ENCODE measurements at regions not wholly inside any gene's neighbourhood (a gene's known extent, or its start where the extent isn't known, plus 50 kb on each side); places are given as distances from the start of the nearest gene placed in this dataset.

GRCh38 chr1:238252033-238252802, 361.5 kb upstream of the ZP4 start:
- TF ChIP-seq, protein P1, sequence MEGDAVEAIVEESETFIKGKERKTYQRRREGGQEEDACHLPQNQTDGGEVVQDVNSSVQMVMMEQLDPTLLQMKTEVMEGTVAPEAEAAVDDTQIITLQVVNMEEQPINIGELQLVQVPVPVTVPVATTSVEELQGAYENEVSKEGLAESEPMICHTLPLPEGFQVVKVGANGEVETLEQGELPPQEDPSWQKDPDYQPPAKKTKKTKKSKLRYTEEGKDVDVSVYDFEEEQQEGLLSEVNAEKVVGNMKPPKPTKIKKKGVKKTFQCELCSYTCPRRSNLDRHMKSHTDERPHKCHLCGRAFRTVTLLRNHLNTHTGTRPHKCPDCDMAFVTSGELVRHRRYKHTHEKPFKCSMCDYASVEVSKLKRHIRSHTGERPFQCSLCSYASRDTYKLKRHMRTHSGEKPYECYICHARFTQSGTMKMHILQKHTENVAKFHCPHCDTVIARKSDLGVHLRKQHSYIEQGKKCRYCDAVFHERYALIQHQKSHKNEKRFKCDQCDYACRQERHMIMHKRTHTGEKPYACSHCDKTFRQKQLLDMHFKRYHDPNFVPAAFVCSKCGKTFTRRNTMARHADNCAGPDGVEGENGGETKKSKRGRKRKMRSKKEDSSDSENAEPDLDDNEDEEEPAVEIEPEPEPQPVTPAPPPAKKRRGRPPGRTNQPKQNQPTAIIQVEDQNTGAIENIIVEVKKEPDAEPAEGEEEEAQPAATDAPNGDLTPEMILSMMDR (IDR thresholded peaks at IDR 0.05): peak; percentile 29 to 52 (median 42)
- no peak for TF ChIP-seq POLR2A (IDR thresholded peaks at IDR 0.05)

All from adrenal gland (tissue), 5 donors.